GM18870 (cell line): ENCODE measurements at regions not wholly inside any gene's neighbourhood (a gene's known extent, or its start where the extent isn't known, plus 50 kb on each side); places are given as distances from the start of the nearest gene placed in this dataset.

Experiments
- ATAC-seq: cut with Tn5 transposase; IDR thresholded peaks from one replicate; pipeline ENCODE4 v1.9.1; 2021; ENCODE audit warnings: moderate library complexity; ENCODE audit not compliant: unreplicated experiment

- no peak for ATAC-seq
Observed at GRCh38 chr15:62599791-62600777, 435.0 kb upstream of the C2CD4B start.

DNA sequence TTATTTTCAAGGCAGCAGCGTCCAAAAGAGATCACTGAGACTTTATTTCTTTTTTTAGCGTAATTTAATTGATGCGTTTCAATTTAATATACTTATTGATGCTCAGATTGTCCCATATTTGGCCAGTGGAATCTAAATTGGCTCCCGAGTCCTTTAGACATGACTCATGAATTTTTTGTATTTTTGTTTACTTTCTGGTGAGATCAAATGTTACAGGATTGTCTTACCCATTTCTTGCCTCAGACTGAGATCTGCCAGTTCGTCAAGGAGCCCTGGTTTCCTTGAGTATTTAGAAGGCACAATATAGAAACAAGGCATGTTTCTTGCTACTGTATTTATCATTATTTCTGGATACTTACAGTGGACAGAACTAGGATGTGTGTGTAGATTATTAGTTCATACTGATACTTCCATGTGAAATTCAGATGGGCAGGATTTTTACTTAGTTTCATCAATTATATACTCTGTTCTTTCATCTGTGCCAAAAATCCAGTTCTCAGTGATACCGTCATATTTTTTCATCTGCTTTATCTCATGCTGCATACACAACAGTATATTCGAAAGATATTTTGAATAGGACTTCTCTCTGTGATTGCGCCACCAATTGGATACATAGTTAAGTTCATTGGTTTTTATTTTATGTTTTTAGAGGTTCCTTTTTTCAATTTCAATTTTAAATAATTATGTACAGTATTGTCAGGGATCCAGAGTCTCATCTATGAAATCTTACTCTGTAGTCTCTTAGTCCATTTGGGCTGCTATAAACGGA is 436.9 kb upstream of the C2CD4B start:
- ATAC-seq = no peak

DNA sequence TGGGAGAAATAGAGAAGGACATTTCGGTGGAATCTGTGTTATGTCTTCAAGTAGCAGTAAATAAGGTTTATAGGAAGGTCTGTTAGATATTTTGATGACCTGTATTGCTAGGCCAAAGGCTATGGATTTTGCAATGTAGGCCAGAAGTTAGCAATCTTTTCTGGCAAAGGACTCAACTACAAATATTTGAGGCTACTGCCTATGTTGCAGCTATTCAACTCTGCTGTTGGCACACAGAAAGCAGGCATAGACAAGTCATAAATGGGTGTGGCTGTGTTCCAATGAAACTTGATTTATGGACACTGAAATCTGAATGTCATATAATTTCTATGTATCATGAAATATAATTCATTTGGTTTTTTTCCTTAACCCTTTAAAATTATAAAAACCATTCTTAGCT is 438.7 kb upstream of the C2CD4B start:
- no peak for ATAC-seq

DNA sequence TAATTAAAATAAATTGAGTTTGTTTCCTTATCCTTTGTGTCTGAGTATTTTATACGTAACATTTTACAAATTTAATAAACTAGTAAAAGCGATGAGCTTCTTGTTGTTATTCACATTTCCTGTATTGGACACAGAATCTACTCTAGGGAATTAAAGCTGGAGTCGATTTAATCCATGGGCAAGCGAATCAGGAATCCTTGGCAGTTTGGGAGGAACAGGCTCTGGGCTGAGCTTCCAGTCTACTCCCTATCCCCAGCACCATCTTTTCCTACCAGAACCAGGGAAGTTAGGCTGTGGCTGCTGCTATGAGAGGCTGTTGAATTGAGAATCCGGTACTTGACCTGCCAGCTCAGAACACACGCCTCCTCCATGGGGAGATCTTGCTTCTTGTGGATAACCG is 437.3 kb upstream of the TPM1 start:
- ATAC-seq = no peak

DNA sequence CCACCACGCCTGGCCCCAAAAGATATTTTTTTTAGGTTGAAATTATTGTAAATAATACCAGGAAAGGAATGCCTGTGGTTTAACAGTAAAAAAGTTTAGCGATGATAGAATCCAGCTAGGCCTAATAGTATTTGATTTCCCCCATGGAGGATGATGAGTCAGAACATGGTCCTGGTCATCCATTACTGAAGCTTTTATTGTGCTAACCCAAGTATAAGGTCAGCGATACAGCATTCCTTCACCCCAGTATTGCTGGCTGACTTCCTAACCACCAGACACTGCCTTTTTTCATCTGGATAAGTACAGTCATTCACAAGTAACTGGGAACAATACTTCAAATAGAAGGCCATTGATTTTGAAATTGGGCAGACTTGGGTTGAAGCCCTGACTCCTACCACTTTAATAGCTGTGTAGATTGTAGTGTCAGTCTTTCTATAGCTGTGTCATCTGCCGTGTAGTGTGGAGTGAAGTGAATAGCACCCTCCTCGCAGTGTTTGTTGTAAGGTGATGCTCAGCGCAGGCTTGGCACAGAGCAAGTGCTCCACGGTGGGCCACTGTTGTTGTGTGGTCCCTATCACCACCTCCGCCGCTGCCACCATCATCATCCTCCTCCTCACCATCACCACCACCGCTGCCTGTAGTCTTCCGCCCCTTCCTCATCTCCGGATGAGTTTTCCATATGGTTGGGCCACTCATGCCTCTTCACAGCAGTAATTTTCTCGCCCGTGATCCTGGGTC is 436.0 kb upstream of the TPM1 start:
- no peak for ATAC-seq

- no peak for ATAC-seq
Observed at GRCh38 chr15:62607114-62607462, 435.5 kb upstream of the TPM1 start.

DNA sequence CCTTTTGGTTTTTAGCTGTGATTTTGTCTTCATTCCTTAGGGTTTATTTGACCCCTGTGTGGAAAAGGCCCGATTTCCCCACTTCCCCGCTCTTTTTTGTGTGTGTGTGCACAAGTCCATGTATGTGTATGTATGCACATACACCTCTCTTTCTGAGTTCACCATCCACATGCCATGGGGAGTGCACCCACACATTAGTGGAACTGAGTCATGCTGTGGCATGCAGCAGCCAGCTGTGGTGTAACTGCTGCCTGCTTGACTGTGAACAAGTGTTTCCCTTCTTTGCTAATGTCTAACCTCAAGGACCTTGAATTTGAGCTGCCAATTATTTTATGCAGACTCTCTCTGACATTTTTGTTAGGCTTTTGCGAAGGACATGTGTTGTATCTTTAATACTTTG is 434.9 kb upstream of the TPM1 start:
- no peak for ATAC-seq

- no peak for ATAC-seq
Observed at GRCh38 chr15:62608369-62608768, 434.2 kb upstream of the TPM1 start.

GRCh38 chr15:62610265-62610869 is 432.2 kb upstream of the TPM1 start:
- no peak for ATAC-seq

DNA sequence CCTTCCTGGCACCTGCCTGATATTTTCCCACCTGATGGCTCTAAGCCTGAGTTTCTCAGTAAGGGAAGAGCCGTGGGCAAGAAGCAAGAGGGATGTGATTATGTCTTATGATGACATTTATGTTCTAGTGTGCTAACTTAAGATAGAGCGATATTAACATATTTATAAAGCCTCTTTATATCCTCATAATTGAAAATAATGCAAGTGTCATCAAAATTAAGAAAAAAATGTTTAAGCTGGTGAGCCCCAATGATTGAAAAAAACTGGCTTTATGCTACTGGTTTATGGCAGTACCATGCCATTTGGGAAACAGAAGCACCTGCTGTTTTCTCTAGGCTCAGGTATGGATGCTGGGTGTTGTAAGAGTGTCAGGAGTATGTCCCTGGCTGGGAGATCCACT is 431.5 kb upstream of the TPM1 start:
- no peak for ATAC-seq

DNA sequence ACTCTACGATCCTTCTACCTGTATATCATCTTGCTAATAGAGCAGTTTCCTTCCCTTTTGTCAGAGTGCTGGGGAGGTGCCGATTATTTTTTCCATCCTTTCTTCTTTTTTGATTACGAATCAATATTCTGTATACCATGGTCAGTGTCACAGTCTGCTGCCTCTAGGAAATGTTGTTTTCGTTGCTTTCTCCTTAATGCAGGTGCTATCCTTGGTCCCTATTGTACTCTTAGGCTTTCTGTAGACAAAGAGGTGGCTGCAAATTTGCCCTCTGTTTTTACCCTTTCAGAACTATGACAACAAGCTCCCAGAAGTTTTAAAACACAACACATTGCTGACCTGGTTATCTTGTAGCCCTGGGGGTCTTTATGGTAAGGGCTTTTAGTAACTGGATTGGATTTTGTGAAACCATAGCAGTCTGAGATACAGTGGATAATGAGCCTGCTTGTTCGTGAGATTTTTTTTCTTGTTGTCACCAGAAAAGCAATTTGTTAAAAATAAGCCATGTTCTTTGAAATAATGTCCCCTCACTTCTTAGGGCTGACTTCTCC is 430.3 kb upstream of the TPM1 start:
- no peak for ATAC-seq

DNA sequence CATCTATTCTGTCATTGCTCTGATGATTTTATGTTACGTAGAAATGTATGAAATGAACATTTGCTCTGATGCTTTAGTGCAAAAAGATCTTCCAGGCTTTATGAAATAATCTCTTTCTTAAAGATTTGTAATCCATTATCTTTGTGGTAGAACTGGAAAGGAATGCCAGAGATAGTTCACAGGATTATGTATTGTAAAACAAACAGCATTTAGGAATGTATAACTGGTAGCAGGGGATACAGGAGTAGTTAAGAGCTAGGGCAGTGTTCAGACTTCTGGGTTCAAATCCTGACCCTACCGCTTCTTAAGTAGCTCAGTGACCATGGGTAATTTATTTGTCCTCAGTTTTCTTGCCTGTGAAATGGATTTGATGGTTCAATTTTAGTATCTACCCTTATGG is 429.8 kb upstream of the TPM1 start:
- no peak for ATAC-seq

GRCh38 chr15:62616746-62617145 is 425.8 kb upstream of the TPM1 start:
- no peak for ATAC-seq

GRCh38 chr15:62617741-62618140 is 424.8 kb upstream of the TPM1 start:
- ATAC-seq = no peak

DNA sequence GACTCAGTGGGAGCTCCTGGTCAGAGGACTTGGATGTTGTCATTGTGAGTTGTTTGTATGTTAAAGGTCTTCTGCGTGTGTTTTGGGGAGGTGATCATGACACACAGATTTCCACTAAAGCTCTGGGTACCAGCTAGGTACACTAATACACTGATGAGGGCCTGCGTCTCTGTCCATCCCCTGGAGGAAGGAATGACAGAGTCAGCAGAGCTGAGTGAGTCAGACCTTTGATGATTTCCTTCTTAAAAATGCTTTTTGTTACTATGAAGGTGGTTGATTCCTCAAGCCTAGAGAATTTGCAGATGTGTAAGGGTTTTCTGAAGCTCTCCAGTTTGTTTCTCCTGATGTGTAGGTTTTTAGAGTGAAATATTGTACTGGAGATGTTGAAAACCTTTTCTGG is 424.1 kb upstream of the TPM1 start:
- no peak for ATAC-seq

DNA sequence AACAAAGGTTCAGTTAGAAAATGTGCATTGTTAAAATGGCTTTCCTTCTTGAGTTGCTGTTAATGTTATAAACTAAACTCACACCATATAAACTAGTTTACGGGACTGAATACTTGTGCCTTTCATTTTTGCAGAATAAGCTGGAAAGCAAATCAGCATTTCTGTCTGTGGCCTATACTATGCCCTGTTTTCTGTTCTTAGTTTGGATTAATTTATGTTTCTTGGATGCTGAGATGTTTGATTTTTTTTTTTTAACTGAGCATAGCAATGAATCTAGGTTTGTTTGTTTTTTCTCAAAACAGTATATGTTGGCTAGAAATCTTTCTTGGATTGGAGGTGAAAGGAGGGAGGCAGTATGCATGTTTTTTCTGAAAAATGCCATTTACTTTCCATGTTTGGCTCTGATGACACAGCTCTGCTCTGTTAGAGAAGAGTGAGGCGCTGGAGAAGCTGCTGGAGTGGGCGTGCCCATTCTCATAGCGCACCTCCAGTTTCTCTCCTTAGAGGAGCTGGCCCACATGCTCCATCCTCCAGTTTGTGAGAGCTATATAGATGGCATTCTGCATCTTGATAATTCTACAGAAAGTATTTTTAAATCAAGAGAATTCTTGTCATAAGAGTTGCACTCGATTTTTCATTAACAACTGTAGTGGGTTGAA is 423.6 kb upstream of the TPM1 start:
- ATAC-seq = no peak

GRCh38 chr15:62619526-62619925 is 423.0 kb upstream of the TPM1 start:
- ATAC-seq = no peak

GRCh38 chr15:62622775-62623174 is 419.8 kb upstream of the TPM1 start:
- ATAC-seq = no peak

- ATAC-seq = peak; percentile 57
Observed at GRCh38 chr15:62624547-62625378, 417.8 kb upstream of the TPM1 start.
